ELF-1 (cell line): ENCODE measurements at regions not wholly inside any gene's neighbourhood (a gene's known extent, or its start where the extent isn't known, plus 50 kb on each side); places are given as distances from the start of the nearest gene placed in this dataset.
"Not testable (repeated sequence)": the region's sequence is repeated elsewhere in the genome, so short reads cannot be mapped to it uniquely, and the experiment has no call there.

Experiments used
- DNase-seq: peaks from one replicate; pipeline ENCODE4 v3.0.0-alpha.2; 2016; ENCODE audit warnings: low read depth, low spot score

- DNase-seq: no peak
Observed at GRCh38 chr10:29881811-29882210, 177.6 kb downstream of the JCAD start.

DNA sequence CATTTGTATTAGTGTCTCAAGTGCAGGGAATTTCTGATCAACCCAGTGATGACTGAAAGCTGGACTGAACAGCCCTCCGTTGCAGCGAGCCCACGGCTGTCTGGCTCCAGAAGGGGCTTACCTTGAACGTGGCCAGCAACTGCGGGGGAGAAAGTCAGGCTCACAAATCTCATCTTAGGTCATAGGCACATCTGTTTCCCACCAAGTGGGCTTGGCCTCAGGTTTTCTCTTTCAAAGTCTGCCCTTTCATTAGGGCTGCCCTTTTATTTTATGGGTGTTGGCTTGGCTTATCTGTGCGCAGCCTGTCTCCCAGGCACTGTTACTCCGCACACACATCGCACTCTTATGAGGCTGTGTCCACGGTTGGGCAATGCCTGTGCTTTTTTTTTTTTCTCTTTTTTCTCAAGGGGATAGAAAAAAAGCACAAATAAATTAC is 178.0 kb downstream of the JCAD start:
- peak; percentile 29 for DNase-seq

DNA sequence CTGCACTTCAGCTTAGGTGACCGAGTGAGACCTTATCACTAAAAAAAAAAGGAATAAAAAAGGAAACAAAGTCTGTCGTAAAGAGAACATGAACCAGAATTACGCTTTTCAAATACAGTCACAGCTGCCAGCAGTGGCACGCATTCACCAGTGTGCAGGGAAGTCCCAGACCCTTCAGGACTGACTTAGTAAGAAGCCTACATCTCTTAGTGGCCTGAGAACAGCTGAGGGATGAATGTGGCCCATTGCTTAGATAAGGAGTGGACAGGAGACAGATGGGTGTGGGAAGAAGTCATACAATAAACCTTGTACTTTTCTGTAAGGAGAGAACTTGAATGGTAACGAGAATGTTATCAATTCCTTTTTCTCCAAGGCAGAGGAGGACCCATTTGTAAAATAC is 178.5 kb downstream of the JCAD start:
- DNase-seq: no peak

GRCh38 chr10:29879862-29880261 is 179.5 kb downstream of the JCAD start:
- no peak for DNase-seq

DNA sequence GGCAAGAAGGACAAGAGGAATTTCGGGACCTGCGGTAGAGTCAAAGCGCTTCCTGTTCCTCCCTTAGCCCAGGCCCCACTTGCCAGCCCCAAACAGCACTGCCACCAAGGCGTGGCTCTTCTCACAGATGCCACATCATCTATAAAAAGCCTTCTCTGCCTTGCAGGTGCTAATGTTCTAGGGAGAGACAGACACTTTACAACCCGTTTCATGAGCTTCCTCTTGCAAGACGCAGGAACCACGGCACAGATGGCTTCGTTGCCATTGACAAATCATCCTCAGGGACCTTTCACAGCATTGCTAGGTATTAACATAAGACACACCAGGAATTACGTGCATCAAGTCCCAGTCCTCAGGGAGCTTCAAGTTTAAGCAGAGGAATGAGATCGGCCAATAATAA is 180.9 kb downstream of the JCAD start:
- DNase-seq: no peak

GRCh38 chr10:29877793-29878491 is 181.4 kb downstream of the JCAD start:
- DNase-seq: no peak

GRCh38 chr10:29876008-29876555 is 183.3 kb downstream of the JCAD start:
- DNase-seq: no peak

- no peak for DNase-seq
Observed at GRCh38 chr10:29874606-29875269, 184.6 kb downstream of the JCAD start.

- DNase-seq: no peak
Observed at GRCh38 chr10:29873941-29874484, 185.4 kb downstream of the JCAD start.

DNA sequence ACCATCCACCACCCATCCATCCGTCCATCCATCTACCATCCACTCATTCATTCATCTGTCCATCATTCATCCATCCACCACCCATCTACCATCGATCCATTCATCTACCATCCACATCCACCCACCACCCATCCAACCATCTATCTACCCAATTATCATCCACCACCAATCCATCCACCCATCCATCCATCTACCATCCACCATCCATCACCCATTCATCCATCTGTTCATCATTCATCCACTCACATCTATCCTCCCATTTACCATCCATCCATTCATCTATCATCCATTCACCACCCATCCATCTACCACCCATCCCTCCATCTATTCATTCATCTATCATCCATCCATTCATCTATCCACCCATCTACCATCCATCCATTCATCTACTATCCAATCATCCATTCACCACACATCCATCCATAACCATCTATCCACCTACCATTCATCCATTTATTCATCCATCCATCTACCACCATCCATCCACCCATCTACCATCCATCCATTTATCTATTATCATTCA is 188.8 kb downstream of the JCAD start:
- no peak for DNase-seq

- no peak for DNase-seq
Observed at GRCh38 chr10:29869593-29869992, 189.8 kb downstream of the JCAD start.

GRCh38 chr10:29866356-29866755 is 193.0 kb downstream of the JCAD start:
- DNase-seq: no peak

GRCh38 chr10:29865700-29866355 is 193.6 kb downstream of the JCAD start:
- peak; percentile 51 for DNase-seq

DNA sequence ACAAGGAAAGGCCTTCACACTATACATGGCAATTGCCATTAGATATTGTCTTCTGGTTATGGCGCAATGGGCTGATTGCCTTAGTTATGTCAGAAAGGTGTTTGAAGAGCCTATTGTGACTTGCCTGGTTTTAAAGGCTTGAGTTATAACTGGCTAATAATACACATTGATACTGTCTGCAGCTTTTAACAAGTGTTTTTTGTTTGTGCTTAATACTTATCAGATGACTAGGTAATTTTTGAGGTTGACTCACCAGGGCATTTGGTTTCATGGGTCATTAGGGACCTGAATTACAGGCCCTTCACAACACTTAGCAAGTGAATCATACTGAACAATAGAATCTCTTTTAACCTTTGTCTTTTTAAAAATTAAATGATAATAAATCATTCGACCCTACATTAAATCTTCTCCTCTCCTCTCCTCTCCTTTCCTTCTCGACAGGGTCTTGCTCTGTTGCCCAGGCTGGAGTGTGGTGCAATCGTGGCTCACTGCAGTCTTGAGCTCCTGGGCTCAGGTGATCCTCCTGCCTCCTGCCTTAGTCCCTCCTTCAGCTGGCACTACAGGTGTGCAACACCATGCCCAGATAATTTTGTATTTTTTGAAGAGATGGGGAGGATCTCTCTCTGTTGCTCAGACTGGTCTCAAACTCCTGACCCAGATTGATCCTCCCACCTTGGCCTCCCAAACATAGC is 196.3 kb downstream of the JCAD start:
- DNase-seq: no peak

- no peak for DNase-seq
Observed at GRCh38 chr10:29861811-29862505, 197.4 kb downstream of the JCAD start.

- not testable (repeated sequence) for DNase-seq
Observed at GRCh38 chr10:29861231-29861630, 198.2 kb downstream of the JCAD start.

- no peak for DNase-seq
Observed at GRCh38 chr10:29860166-29860565, 199.2 kb downstream of the JCAD start.

DNA sequence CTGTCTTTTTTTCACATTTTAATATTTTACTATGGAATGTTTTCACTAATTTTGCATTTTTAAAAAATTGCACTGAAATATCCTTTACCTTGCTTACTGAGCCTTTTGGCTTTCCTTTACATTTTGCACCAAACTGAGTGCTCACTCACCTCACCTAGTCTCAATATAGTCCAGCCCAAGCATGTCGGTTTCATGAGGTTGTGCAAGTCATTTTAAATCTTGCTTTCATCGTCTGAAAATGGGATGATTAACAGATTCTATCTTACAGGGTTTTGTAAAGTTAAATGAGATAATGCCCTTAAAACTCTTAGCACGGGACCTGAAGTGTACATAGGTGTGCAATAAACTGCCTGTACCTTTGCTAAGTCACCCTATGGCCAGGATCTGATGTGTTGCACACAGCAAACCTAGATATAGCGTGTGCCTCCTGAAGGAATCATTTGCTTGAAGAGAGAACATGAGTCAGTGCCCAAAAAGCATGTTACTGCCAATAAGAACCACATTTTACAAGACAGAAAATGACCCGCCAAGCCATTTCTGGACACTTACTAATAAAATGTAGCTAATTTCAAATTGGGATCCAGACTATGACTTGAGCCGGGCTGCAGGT is 199.8 kb downstream of the JCAD start:
- DNase-seq: no peak

GRCh38 chr10:29858702-29859267 is 200.6 kb downstream of the JCAD start:
- no peak for DNase-seq
